Testis (tissue), 2 donors: ENCODE measurements at regions not wholly inside any gene's neighbourhood (a gene's known extent, or its start where the extent isn't known, plus 50 kb on each side); places are given as distances from the start of the nearest gene placed in this dataset.

ENCODE experiments used
- DNase-seq: peaks from one replicate; pipeline ENCODE4 v3.0.0-alpha.2; 2019
- H3K27ac ChIP-seq, 2 donors: fragments of 200-600 bp; sonication (generic); one replicate each; pipeline ENCODE4 v1.5.1; 2019
- H3K27me3 ChIP-seq: fragments of 200-600 bp; sonication (generic); one replicate; pipeline ENCODE4 v1.5.1; 2019
- H3K36me3 ChIP-seq: fragments of 200-600 bp; sonication (generic); one replicate; pipeline ENCODE4 v1.5.1; 2017; ENCODE audit warnings: low read depth; ENCODE audit errors: missing control alignments
- H3K4me1 ChIP-seq: fragments of 200-600 bp; sonication (generic); one replicate; pipeline ENCODE4 v1.5.1; 2019
- H3K4me3 ChIP-seq, 2 donors: fragments of 200-600 bp; sonication (generic); one replicate each; pipeline ENCODE4 v1.5.1; 2017 to 2019
- H3K9me3 ChIP-seq: fragments of 200-600 bp; sonication (generic); one replicate; pipeline ENCODE4 v1.5.1; 2017
- POLR2A ChIP-seq: fragments of 450-650 bp; IDR thresholded peaks from one replicate; pipeline ENCODE4 v1.6.1; 2017; ENCODE audit warnings: antibody characterized with exemption, mild to moderate bottlenecking, moderate library complexity
- whole genome bisulfite sequencing, 2 donors: methylation state at CpG; one replicate each; pipeline ENCODE4 v1.1.5; 2018; 5-methylcytosine and 5-hydroxymethylcytosine counted together
- intact Hi-C: fragments of 100-400 bp; cut with DNase I; formaldehyde crosslinking; loops from one replicate; pipeline ENCODE4 v1.15.1; 2023; ENCODE audit warnings: low total_unique reads
- TF ChIP-seq, protein P1 (sequence below), 3 experiments: fragments of 450-650 bp in 2 of 3; fragments of 200-600 bp in 1 of 3; sonication (generic) in 1 of 3; IDR thresholded peaks; one replicate each; pipeline ENCODE4 v1.5.1; 2016 to 2019; ENCODE audit warnings: antibody characterized with exemption in 3 of 3, mild to moderate bottlenecking in 2 of 3, moderate library complexity in 1 of 3

DNA sequence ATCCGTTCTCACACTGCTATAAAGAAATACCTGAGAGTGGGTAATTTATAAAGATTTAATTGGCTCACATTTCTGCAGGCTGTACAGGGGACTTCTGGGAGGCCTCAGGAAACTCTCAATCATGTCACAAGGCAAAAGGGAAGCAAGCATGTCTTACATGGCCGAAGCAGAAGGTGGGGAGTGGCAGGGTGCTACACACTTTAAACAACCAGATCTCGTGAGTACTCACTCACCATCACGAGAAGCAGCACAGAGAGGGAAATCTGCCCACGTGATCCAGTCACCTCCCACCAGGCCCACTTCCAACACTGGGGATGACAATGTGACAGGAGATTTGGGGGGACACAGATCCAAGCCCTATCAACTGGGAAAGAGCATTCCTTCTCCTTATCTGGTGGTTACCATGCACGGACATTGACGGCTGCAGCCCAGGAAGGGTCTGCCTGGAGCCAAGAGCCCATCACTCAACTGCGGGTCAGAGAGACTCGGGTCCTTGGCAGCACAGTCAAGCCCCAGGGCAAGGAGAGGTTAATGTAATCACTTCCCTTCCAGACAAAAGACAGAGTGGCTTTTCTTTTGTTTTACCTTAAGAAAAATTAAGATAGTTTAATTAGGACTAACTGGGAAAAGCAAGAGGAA lies 112.3 kb upstream of the CST7 start:
- intact Hi-C loops = no loop called here
- TF ChIP-seq, protein P1, sequence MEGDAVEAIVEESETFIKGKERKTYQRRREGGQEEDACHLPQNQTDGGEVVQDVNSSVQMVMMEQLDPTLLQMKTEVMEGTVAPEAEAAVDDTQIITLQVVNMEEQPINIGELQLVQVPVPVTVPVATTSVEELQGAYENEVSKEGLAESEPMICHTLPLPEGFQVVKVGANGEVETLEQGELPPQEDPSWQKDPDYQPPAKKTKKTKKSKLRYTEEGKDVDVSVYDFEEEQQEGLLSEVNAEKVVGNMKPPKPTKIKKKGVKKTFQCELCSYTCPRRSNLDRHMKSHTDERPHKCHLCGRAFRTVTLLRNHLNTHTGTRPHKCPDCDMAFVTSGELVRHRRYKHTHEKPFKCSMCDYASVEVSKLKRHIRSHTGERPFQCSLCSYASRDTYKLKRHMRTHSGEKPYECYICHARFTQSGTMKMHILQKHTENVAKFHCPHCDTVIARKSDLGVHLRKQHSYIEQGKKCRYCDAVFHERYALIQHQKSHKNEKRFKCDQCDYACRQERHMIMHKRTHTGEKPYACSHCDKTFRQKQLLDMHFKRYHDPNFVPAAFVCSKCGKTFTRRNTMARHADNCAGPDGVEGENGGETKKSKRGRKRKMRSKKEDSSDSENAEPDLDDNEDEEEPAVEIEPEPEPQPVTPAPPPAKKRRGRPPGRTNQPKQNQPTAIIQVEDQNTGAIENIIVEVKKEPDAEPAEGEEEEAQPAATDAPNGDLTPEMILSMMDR (IDR thresholded peaks at IDR 0.05) = no peak
- TF ChIP-seq POLR2A = no peak
- WGBS, 2 donors = 69 to 82% methylated on average over 9 of the region's 9 CpGs
- H3K36me3 ChIP-seq = no peaks in the 10 kb centered on the region
- H3K9me3 ChIP-seq = no peaks in the 10 kb centered on the region
- DNase-seq = no peak
- no peaks in the 10 kb centered on the region for H3K4me1 ChIP-seq
- H3K27me3 ChIP-seq = no peaks in the 10 kb centered on the region
- H3K4me3 ChIP-seq = no peak overlapping the region
- no peak overlapping the region for H3K27ac ChIP-seq

GRCh38 chr20:24837781-24838450 lies 111.2 kb upstream of the CST7 start:
- H3K9me3 ChIP-seq = no peaks in the 10 kb centered on the region
- 91 to 96% methylated on average over 7 of the region's 7 CpGs for WGBS, 2 donors
- H3K4me1 ChIP-seq = no peaks in the 10 kb centered on the region
- H3K27me3 ChIP-seq = no peaks in the 10 kb centered on the region
- TF ChIP-seq, protein P1 (IDR thresholded peaks at IDR 0.05) = no peak
- TF ChIP-seq POLR2A = no peak
- no peak overlapping the region for H3K27ac ChIP-seq
- no peak for DNase-seq
- no peak overlapping the region for H3K4me3 ChIP-seq
- intact Hi-C loops = no loop called here
- no peaks in the 10 kb centered on the region for H3K36me3 ChIP-seq

DNA sequence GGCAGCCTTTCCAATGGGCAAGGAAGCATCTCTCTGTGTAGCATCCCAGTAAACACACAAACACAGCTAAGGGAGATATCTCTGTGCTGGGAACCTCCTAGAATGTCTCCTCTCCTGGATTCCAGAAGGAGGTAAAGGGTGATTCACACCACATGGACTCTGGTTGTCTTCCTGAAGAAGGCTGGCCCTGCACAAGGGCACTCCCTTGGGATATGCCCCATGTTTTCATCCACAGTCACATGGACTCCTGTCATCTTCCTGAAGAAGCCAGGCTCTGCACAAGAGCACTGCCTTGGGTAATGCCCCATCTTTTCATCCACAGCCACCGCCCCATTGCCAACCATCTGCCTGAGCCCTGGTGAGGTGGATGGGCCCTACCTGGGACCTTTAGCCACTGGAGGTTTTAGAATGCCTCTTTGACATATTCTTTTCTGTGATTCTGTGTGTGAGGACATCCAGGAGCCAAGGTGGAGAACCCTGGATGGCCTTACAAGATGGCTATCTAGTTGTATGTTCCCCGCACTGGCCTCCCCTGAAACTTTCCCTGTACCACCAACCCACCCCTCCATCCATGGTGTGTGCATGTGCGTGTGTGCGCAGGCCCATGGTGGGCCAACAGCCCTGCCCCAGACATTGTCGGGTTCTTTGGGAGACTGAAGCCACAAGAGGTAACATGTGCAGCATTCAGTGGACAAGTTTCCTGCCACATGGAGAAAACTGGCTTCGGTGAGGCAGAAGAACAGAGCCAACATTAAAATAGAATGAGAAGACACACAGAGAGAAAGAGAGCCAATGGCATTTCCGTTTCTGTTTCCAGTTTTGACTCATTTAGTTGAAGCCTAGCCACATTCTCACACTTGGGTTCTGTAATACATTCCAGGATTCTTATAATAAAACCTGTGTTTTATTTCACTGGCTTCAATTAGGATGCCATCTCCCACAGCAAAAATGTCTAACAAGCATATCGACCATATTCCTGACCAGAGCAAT lies 110.2 kb upstream of the CST7 start:
- no peaks in the 10 kb centered on the region for H3K36me3 ChIP-seq
- no peak for TF ChIP-seq POLR2A
- TF ChIP-seq, protein P1 (IDR thresholded peaks at IDR 0.05) = no peak
- 83 to 90% methylated on average over 8 of the region's 8 CpGs for WGBS, 2 donors
- intact Hi-C loops = no loop called here
- no peak for DNase-seq
- H3K9me3 ChIP-seq = no peaks in the 10 kb centered on the region
- no peak overlapping the region for H3K4me3 ChIP-seq
- H3K27ac ChIP-seq = no peak overlapping the region
- H3K27me3 ChIP-seq = no peaks in the 10 kb centered on the region
- no peaks in the 10 kb centered on the region for H3K4me1 ChIP-seq

GRCh38 chr20:24840121-24840713 lies 108.9 kb upstream of the CST7 start:
- H3K9me3 ChIP-seq = no peaks in the 10 kb centered on the region
- intact Hi-C loops = no loop called here
- 82 to 86% methylated on average over 8 of the region's 8 CpGs for WGBS, 2 donors
- no peak overlapping the region for H3K4me3 ChIP-seq
- H3K36me3 ChIP-seq = no peaks in the 10 kb centered on the region
- no peak overlapping the region for H3K27ac ChIP-seq
- no peaks in the 10 kb centered on the region for H3K4me1 ChIP-seq
- TF ChIP-seq POLR2A = no peak
- TF ChIP-seq, protein P1 (IDR thresholded peaks at IDR 0.05) = no peak
- no peaks in the 10 kb centered on the region for H3K27me3 ChIP-seq
- DNase-seq = no peak
